ENCODE measurements at regions not wholly inside any gene's neighbourhood (a gene's known extent, or its start where the extent isn't known, plus 50 kb on each side); places are given as distances from the start of the nearest gene placed in this dataset.
A peak's percentile ranks its signal among the peaks of the same experiment; 100 is the strongest.
"Not testable (repeated sequence)": the region's sequence is repeated elsewhere in the genome, so short reads cannot be mapped to it uniquely, and the experiment has no call there.

DNA sequence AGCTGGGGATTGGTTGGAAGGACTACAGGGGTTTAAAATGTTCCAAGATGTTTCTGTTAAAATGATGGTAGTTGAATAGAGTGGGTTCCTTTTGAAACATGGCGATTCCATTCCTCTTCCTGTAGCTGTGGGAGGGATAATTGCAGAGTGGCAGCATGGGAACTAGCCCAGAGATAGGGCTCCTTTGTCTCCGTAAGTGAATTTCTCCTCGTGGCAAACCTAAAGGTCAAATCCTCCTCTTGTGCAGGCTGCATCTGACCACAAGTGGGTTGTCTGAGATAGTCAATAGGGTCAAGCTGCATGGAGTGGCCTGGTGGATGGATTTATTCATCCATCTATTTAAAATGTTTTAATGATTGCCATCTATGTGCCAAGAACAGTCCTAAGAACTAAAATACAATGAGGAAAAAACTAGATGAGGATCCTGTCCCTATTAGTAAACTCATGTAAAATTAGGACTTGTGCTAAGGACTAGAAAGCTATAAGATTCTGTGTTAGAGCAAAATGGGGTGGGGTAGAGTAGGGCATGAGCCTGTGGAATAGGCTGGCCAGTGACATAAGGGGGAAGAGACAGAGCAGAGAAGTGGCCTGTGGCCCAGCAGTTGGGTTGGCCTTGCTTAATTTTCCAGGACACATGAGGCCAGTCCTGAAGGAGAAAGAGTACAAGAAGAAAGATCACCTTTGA is 89.1 kb upstream of the IVNS1ABP start:
- DNase-seq: no peak

DNA sequence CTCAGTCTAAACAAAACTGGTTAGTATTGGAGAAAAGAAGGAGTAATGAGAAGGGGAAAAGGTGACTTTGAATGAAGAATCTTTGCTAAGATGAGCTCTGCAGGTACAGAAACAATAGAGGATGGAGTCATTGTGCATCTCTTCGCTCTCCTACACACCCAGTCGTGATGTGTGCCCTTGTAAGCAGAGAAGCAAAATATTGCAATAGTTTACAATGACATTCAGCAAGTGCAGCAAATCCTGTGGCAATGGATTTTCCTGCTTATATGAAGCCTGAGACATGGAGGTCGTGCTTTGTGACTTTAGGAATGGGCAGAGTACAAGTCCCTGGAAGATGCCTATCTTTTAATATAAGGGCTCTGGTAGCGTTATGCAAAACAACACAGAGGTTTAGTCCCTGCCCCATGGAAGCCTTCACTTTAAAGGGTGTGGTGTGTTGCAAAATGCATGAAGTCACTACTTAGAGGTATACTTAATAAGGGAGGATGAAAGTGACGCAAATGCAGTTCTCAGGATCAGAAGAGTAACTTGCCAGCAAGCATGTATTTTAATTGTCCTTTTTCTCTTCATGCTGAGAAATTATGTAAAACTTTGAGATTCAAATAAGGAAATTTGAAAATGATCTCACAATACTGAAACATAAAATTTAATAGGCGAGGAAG is 88.0 kb upstream of the IVNS1ABP start:
- no peak for DNase-seq

DNA sequence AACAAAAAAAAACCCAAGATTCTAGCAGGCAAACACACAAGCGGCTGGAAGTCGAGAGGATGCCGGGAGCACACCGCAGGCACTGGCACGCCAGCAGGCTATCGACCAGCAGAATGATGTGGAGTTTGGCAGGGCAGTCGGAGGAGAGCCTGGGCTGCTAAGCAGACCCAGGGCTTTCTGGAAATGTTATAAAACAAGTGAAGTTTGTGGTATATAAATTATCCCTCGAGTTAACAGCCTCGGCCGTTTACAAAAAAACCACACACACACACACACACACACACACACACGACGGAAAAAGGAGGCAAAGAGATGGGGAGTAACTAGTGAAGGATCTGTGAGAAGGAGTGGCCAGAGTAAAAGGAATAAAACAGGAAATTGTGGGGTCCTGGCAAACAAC is 87.2 kb upstream of the IVNS1ABP start:
- peak; percentile 6 to 7 for DNase-seq

DNA sequence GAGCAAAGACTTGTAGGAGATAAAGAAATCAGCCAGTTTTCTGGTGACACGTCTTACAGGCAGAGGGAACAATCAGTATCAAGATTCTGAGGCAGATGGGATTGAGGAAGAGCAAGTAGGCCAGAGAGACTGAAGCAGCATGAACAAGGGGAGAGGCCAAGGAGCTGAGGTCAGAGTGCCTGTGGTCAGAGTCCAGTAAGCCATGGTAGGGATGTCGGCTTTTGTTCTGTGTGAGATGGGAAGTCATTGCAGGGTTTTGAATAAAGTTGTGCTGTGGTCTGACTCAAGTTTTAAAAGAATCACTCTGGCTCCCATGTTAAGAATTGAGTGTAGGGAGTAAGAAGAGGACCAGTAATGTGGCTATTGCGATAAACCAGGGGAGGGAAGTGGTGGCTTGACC is 85.9 kb upstream of the IVNS1ABP start:
- no peak for DNase-seq

DNA sequence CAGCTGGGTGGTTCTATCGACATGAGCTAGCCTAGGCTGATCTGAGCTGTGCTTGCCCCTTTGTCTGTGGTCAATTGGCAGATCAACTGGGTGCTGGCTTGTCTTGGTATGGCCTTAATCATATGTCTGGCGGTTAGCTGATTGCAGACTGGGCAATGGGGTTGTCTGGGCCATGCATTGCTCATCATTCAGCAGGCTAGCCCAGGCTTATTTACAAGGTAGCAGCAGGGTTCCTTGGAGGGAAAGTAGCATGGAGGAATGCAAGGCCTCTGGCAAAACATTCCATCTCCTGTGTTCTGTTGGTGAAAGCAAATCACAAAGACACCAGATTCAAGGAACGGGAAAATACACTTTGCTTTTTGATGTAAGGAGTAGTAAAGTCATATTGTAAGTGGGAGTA is 84.0 kb upstream of the IVNS1ABP start:
- no peak for DNase-seq

DNA sequence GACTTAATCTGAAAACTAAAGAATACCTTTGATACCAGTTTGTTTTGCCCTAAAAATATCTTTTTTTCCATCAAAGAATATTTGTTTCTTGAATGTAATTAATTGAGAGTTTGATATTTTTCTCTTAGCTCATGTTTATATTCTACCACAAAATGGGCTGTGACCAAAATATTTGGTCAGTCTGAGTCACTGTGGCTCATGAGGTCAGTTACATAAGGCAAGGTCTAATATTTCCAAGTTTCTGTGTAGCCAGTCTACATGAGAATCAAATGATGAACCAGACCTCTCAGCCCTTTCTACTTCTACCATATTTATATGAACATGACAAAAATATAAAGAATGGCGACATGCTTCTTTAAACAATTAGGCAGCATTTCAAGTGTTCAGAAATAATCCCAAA is 83.0 kb upstream of the IVNS1ABP start:
- no peak for DNase-seq

DNA sequence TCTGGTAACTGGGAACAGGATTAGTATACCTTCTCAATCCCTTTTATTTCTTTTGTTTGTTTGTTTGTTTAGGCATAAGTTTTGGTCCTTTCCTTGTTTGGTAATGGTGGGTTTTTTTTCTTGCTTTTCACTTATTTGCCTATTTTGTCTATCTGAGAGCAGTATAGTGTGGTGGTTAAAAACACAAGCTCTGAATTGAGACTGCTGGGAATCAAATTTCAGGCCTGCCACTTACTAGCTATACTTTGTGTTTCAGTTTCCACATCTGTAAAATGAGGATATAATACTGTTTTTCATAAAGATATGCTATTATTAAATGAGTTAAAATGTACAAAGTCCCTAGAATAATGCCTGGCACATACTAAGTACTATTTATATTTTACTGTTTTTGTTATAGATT is 81.6 kb upstream of the IVNS1ABP start:
- DNase-seq: no peak

DNA sequence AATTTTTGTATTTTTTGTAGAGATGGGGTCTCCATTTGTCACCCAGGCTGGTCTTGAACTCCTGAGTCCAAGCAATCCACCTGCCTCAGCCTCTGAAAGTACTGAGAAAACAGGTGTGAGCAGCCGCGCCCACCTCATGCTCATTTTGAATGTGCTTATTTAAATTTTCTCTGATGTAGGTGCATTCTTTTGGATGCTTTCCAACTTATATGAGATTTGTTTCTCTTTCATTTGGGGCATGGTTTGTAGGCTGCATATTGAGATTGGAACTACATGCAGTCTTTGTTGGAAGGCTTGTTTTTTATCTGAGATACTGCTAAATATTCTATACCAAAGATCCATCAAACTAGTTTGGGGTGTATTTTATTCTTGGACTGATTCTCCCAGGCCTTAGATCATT is 81.0 kb upstream of the IVNS1ABP start:
- DNase-seq: no peak

DNA sequence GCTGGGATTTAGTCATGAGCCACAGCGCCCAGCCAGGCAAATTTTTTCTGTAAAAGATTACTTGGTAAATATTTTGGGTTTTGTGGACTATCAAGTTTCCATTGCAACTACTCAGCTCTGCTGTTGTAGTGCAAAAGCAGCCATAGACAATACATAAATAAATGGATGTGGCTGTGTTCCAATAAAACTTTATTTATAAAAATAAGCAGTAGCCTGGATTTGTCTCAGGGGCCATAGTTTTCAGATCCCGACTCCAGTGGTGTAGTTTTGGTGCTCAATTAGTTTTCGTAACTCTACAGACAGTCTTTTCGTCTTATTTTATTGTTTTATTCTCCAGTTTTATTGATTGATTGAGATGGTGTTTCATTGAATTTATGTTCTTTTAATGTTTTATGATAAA is 80.1 kb upstream of the IVNS1ABP start:
- no peak for DNase-seq

DNA sequence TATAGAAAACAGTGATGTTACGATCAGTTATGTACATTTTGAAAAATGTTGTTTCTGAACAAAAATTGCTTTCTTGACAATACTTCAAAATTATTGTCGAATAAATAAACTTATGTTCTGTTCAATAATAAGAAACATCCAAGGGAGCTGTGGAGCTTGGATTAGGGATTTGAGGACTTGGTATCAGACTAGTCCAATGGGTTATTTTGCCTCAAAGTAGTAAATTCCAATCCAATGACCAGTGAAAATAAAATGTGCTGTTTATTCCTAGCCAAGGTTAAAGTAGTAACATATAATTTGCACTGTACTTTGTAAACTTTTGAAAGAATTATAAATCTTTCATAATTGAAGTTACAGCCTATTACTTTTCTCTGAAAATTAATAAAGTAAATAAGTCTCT is 79.1 kb upstream of the IVNS1ABP start:
- DNase-seq: no peak

DNA sequence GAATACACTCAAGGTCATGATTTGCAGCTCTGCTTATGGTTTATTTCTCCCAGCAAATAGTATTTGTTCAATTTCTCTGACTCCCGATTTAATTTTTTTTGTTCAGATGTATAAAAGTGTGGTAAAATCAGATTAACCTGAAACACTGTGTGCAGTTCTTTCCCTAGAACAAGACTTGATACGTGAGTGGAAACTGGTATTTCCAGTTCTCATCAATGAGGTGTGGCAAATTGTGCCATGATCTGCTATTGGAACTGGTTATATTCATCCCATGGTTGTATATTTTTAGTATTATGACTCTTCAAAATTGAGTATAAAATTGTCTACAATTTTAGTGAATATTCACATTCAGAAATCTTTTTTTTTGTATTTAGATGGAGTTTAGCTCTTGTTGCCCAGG is 76.8 kb upstream of the IVNS1ABP start:
- no peak for DNase-seq

DNA sequence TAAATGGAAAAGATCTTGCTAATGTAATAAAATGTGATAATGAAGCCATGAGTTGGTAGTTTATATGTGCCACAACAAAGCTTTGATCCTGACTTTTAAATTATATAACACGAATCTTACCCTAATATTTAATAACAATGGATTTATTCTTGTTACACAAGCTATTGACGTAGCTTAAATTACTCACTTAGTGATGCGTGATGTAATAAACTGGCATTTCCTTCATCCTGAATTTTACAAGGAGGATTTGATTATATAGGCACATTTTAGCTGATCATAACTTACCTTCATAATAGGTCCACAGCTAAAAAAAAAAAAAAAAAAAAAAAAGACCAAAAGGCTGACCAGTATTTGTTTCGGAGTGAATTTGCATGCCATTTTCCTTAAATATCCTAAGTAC is 76.2 kb upstream of the IVNS1ABP start:
- no peak for DNase-seq

DNA sequence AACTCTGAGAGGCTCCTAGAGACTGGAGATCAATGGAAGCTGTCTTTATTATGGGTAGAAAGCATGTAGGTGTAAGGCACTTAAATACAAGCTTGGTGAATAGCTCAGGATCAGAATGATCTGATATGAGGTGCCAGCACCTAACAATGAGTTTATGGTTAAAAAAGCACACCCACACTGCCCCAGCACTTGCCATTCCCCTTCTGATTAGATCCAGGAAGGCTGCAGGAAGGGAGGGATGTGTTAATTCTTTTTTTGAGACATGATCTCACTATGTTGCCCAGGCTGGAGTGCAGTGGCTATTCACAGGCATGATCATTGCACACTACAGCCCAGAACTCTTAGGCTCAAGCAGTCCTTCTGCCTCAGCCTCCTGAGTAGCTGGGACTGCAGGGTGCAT is 71.8 kb upstream of the IVNS1ABP start:
- no peak for DNase-seq

DNA sequence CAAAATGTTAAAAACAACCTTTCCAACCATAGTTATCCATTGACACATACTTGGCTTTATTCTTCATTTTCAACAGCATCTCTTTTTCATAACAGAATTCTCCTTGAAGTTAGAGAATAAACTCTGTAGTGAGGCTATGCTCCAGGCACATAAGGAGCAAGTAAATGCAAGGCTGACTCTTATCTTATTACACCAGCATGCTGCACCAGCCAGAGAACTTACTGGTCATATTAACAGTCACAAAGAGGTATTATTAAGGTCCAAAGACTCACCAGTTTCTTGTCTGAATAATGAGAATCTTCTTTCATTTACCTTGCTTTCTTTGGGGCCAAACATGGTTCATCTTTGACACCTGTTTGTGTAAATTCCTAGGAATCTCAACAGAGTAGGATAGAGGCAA is 71.3 kb upstream of the IVNS1ABP start:
- no peak for DNase-seq

DNA sequence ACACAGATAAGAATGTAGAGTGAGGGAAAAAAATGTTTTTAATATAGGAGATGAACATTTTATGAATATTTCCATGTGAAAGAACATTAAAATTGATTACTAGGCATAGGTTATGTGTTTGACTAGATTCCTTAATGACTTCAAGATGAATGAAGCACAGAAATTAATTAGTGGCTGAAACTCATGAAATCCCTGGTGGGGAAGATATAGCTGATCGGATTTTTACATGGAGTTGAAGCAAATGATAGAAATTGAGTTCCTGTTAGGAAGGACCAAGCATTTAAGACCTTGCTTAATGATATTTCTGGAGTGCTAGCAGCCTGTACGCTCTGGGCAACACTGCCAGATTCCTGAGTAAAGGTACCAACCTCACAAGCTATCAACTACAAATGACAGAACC is 68.9 kb upstream of the IVNS1ABP start:
- DNase-seq: no peak

DNA sequence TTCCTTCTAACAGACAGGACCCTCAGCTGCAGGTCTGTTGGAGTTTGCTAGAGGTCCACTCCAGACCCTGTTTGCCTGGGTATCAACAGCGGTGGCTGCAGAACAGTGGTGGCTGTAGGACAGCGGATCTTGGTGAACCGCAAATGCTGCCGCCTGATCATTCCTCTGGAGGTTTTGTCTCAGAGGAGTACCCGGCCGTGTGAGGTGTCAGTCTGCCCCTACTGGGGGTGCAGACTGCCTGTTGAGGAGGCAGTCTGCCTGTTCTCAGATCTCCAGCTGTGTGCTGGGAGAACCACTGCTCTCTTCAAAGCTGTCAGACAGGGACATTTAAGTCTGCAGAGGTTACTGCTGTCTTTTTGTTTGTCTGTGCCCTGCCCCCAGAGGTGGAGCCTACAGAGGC is 66.8 kb upstream of the IVNS1ABP start:
- not testable (repeated sequence) for DNase-seq

DNA sequence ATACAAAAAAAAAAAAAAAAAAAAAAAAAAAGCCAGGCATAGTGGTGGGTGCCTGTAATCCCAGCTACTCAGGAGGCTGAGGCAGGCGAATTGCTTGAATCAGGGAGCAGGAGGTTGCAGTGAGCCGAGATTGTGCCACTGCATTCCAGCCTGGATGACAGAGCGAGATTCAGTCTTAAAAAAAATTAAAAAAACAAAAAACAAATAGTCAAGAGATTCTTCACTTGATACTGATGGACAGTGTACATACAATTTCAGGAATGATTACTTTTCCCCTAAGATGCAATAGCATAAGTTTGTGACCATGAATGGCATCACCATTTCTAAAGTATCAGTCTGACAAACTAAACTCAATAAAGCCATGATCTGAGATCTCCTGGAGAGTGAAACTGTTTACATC is 60.8 kb upstream of the IVNS1ABP start:
- DNase-seq: no peak

DNA sequence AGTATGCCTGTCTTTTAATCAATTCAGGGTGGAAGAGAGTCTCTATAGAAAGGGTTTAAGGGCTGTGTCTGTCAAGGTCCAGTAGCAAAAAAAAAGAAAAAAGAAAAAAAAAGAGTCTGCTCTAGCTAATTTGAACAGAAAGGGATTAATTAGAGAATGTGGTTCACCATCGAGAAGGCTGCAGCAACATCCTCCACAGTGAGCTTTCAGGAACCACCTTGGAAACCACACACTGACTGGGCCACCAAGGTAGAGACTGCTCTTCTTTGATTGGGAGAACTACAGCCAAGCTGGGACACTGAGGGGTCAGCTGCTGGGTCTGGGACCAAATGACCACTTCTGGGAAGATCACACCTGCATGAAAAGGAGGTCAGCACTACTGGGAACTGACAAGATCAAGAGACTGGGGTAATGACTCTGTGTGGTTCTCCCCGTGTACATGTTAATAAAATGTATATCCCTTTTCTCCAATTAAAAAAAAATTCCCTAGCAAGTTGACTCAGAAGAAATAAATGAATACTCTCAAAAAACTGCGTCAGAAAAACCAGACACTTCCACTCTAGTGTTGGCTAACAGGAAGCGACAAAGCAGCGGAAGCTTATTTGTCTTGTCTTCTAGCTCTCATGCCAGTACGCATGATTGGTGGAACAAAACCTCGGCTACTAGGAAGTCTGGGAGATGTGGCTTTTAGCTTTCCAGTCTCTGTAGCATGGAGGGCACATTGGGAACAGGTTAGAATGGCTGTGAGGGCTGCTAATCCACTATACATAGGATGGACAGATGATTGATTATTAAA is 60.0 kb upstream of the IVNS1ABP start:
- no peak for DNase-seq

DNA sequence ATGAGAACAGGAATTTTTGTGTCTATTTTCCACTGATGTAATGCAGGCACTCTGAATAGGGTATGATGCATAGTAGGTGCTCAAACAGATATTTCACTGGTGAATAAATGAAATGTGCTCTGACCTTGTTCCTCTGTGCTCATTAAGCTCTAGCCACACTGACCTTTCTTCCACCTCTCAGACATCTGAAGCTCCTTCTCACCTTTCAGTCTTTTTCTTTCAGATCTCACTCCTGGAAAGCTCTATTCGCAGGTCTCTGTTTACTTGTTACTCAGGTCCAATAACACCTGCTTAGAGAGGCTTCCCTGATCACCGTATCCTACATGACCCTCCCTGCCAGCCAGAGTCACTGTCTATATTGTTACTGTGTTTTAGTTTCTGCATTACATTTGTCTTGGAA is 59.2 kb upstream of the IVNS1ABP start:
- DNase-seq: no peak

DNA sequence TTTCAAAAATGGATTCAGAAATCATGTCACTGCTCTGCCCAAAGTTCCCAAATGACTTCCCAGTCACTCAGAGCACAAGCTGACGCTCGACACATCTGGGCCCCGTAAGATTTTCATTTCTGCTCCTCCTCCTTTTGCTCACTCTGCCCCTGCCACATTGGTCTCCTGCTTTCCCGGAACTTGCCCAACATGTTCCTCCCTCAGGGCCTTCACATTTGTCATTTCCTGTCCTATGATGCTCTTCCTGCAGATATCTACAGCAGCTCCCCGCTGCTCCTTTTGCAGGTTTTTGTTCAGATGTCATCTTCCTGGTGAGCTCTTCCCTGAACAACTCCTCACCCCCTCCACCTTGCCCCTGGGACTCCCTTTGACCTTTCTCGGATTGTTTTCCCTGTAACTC is 58.5 kb upstream of the IVNS1ABP start:
- DNase-seq: no peak

DNA sequence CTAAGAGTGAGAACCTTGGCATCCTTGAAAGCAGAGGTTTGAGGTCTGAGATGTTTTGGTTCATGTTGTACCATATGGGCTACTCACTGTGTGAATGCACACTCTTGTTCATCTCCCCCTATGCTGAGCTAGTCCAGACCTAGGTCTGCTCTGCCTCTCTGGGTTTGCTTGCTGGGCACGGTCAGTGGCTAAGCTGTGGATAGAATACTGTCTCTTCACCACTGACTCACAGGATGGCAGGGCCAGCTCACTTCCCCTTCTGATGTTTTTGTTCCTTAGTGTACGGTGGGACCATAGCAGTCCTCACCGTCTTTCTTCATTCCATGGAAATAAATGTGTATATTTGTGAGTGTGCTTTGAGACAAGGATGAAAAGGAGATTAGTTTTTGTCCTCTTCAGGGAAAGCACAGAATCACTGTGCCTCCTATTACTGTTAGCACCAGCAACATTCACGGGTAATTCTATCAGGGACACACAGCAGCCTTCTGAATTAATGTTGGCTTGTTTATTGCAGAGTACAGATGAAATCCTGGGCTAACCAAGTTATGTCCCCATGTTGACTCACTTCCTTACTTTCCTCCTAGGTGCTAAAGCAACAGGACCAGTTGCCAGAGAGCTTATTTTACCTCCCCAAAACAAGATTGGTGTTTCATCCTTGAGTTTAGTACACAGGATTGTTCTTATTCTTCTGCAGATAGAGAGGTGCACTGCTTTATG is 56.9 kb upstream of the IVNS1ABP start:
- DNase-seq: no peak

DNA sequence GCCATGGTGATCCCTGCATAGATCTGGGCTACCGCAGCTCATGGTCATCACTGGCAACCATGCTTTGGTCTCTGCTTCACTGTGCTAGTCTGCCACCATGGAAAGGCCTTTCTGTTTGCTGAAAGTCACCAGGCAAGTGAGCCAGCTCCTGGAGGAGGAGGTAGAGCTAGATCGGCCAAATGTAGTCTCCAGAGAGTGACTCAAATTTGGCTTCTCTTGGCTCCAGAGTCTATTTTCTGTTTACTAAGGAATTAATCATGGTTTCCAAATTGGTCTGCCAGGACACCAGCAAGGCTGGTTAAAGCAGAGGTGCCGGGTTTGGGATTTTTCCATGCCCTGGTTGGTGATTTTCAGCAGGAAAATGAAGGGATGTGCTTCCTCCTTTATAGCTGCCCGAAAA is 52.7 kb upstream of the IVNS1ABP start:
- DNase-seq: no peak
